Endothelial cell (in vitro differentiated cells): ENCODE measurements at regions not wholly inside any gene's neighbourhood (a gene's known extent, or its start where the extent isn't known, plus 50 kb on each side); places are given as distances from the start of the nearest gene placed in this dataset.

Experiments
- DNase-seq: peaks from one replicate; pipeline ENCODE4 v3.0.0; 2021; ENCODE audit warnings: low spot score
- H3K27ac Mint-ChIP-seq: one replicate; pipeline ENCODE4 v1.8.0; 2021; ENCODE audit warnings: mixed read lengths, inconsistent platforms; ENCODE audit not compliant: unreplicated experiment
- H3K27me3 Mint-ChIP-seq: one replicate; pipeline ENCODE4 v1.8.0; 2021; ENCODE audit warnings: mild to moderate bottlenecking, moderate library complexity, mixed read lengths, inconsistent platforms; ENCODE audit not compliant: unreplicated experiment
- H3K36me3 Mint-ChIP-seq: one replicate; pipeline ENCODE4 v1.8.0; 2021; ENCODE audit warnings: mild to moderate bottlenecking, low read depth, mixed read lengths, inconsistent platforms; ENCODE audit not compliant: unreplicated experiment
- H3K4me1 Mint-ChIP-seq: one replicate; pipeline ENCODE4 v1.8.0; 2021; ENCODE audit warnings: mild to moderate bottlenecking, mixed read lengths, inconsistent platforms; ENCODE audit not compliant: unreplicated experiment
- H3K4me3 Mint-ChIP-seq: one replicate; pipeline ENCODE4 v1.8.0; 2021; ENCODE audit warnings: mild to moderate bottlenecking, mixed read lengths, inconsistent platforms; ENCODE audit not compliant: unreplicated experiment
- H3K9me3 Mint-ChIP-seq: one replicate; pipeline ENCODE4 v1.8.0; 2021; ENCODE audit warnings: mixed read lengths, inconsistent platforms; ENCODE audit not compliant: unreplicated experiment
- TF ChIP-seq, protein P1 (sequence below): fragments of 200-600 bp; sonication (generic); IDR thresholded peaks from one replicate; pipeline ENCODE4 v1.5.0; 2021; ENCODE audit warnings: antibody characterized with exemption; ENCODE audit not compliant: unreplicated experiment

DNA sequence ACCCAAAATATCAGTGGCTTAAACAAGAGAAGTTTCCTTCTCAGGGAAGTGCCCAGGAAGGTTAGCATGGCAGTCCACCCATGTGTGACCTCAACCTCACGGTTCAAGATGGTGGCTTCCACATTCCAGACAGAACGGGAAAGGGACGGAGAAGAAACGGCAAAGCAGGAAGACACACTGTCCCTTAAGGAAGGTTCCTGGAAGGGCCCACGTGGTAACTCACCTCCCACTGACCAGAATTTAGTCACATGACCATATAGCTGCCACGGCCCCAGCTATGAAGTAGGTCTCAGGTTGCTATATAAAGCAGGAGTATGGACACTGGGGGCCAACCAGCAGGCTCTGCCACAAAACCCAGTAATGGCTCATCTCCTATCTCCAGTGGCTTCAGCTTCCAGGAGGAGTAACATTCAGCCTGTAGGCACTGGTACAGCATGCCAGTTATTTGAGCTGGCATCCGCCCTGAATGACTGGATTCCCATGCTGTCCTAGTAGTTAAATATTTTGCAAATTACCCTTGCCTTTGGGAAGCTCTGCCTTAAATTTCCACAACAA, 278.5 kb upstream of the KLF14 start:
- H3K27me3 Mint-ChIP-seq: no peaks in the 10 kb centered on the region
- TF ChIP-seq, protein P1, sequence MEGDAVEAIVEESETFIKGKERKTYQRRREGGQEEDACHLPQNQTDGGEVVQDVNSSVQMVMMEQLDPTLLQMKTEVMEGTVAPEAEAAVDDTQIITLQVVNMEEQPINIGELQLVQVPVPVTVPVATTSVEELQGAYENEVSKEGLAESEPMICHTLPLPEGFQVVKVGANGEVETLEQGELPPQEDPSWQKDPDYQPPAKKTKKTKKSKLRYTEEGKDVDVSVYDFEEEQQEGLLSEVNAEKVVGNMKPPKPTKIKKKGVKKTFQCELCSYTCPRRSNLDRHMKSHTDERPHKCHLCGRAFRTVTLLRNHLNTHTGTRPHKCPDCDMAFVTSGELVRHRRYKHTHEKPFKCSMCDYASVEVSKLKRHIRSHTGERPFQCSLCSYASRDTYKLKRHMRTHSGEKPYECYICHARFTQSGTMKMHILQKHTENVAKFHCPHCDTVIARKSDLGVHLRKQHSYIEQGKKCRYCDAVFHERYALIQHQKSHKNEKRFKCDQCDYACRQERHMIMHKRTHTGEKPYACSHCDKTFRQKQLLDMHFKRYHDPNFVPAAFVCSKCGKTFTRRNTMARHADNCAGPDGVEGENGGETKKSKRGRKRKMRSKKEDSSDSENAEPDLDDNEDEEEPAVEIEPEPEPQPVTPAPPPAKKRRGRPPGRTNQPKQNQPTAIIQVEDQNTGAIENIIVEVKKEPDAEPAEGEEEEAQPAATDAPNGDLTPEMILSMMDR: no peak
- H3K4me3 Mint-ChIP-seq: no peak overlapping the region
- no peak for DNase-seq
- no peaks in the 10 kb centered on the region for H3K9me3 Mint-ChIP-seq
- H3K4me1 Mint-ChIP-seq: peaks cover under 1% of the 10 kb centered on the region
- no peaks in the 10 kb centered on the region for H3K36me3 Mint-ChIP-seq
- H3K27ac Mint-ChIP-seq: no peak overlapping the region

DNA sequence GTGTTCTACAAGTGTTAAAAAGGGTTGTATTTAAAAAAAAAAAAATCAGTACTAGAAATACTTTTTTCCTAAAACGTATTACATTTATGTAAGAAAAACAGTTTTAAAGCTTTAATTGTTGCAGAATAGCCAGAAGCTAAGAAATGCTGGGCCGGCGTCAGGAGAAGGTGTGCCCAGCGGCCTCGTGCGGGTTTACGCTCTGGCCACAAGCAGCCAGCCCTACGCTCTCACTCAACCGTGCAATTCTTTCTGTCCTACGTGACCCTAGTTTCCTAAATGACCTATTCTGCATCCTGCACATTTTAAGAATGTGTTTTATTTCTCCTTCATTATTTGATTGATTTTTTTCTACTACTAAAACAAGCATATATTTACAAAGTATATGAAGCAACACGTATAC, 279.7 kb upstream of the KLF14 start:
- TF ChIP-seq, protein P1: no peak

DNA sequence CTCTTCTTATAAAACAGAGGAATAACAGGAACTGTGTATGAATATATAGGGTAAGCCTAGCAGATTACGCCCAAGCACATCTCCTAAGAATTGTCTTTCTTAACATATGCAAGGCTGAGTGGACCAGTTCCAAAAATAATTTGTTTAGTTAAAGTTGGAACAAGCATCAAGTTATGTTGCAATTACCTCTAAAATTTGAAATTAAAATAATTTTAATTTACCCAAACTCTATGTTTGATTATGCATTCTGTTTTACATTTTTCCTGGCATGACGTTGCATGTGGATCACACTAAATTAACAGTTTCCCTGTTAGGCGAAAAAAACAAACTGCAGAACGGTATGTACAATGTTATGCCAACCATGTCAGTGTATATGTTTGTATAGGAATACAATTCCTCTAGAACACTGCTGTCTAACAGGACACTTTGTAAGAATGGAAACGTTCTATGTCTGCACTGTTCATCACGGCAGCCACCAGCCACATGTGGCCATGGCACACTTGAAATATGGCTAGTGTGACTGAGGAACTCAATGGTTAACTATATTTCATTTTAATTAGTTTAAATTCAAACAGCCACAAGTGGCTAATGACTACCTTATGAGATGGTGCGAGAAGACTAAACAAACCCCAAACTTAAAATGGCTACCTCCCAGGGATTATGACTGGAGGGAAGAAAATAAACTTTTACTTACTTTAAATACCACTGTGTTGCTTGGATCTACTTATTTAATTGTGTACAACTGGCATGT, 281.1 kb upstream of the KLF14 start:
- TF ChIP-seq, protein P1: no peak
- no peaks in the 10 kb centered on the region for H3K4me1 Mint-ChIP-seq
- H3K4me3 Mint-ChIP-seq: no peak overlapping the region
- no peak overlapping the region for H3K27ac Mint-ChIP-seq
- DNase-seq: no peak
- H3K27me3 Mint-ChIP-seq: peaks cover 1% of the 10 kb centered on the region
- H3K9me3 Mint-ChIP-seq: no peaks in the 10 kb centered on the region
- no peaks in the 10 kb centered on the region for H3K36me3 Mint-ChIP-seq

More for the DNA sequence above, 279.7 kb upstream of the KLF14 start:
- no peaks in the 10 kb centered on the region for H3K4me1 Mint-ChIP-seq
- no peak overlapping the region for H3K4me3 Mint-ChIP-seq
- H3K27ac Mint-ChIP-seq: no peak overlapping the region
- DNase-seq: no peak
- no peaks in the 10 kb centered on the region for H3K9me3 Mint-ChIP-seq
- peaks cover 1% of the 10 kb centered on the region for H3K27me3 Mint-ChIP-seq
- no peaks in the 10 kb centered on the region for H3K36me3 Mint-ChIP-seq

GRCh38 chr7:131015657-131015958, 281.6 kb upstream of the KLF14 start:
- peaks cover 1% of the 10 kb centered on the region for H3K27me3 Mint-ChIP-seq
- DNase-seq: no peak
- no peaks in the 10 kb centered on the region for H3K4me1 Mint-ChIP-seq

DNA sequence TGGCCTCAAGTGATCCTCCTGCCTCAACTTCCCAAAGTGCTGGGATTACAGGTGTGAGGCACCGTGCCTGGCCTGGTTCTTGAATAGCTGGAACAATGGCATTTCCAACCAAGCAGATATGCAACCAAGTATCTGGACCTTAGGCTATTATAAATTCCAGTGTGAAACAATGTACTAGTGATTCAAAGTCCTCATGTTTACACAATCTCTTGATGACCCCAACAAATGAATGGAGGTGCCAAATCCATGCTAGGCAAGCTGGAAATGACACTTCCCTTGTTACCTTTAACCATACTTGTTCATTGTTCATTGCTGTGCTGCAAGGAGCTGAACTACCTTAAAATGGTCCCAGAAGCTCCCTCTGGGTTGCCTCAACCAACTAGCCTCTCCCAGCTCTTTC, 282.2 kb upstream of the KLF14 start:
- Mint-ChIP-seq H3K27me3 (peaks cover 1% of the 10 kb centered on the region), H3K36me3 (no peaks in the 10 kb centered on the region), H3K4me3 (no peak overlapping the region), H3K9me3 (no peaks in the 10 kb centered on the region), H3K27ac (no peak overlapping the region), H3K4me1 (peaks cover 2% of the 10 kb centered on the region)
- TF ChIP-seq, protein P1: no peak
- DNase-seq: no peak

More at GRCh38 chr7:131015657-131015958, 281.6 kb upstream of the KLF14 start:
- TF ChIP-seq, protein P1: no peak
- H3K36me3 Mint-ChIP-seq: no peaks in the 10 kb centered on the region
- H3K4me3 Mint-ChIP-seq: no peak overlapping the region
- H3K9me3 Mint-ChIP-seq: no peaks in the 10 kb centered on the region
- no peak overlapping the region for H3K27ac Mint-ChIP-seq
